NCI-H82 treated with DMSO at 0.1 percent for 48 hours (cell line): ENCODE measurements at regions not wholly inside any gene's neighbourhood (a gene's known extent, or its start where the extent isn't known, plus 50 kb on each side); places are given as distances from the start of the nearest gene placed in this dataset.
"Not testable (repeated sequence)": the region's sequence is repeated elsewhere in the genome, so short reads cannot be mapped to it uniquely, and the experiment has no call there.

Source experiments
- DNase-seq: peaks from one replicate; lab custom pipeline; 2025; ENCODE audit not compliant: unreplicated experiment; lab: John Stamatoyannopoulos, UW

DNA sequence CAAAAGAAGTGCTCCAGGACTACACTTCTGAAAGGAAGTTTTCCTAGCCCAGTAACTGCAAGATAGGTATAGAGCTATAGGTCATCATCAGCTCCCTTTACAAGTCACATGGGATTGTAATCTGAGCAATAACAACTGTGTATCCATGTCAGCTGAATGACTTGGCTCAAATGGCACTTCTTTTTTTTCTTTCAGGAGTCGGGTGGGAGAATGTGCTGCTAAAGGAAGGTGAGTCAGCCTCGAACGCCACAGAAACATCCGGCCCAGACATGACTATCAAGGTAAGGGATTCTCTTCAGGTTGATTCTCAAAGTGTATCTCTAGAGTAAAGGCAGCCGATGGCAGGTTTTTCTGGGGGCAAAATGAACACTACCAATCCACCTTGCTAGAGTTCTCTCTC, 192.2 kb downstream of the C9orf152 start:
- no peak for DNase-seq

- DNase-seq = no peak
These were observed 191.6 kb downstream of the C9orf152 start for GRCh38 chr9:110016340-110016739.

- not testable (repeated sequence) for DNase-seq
These were observed 187.7 kb downstream of the C9orf152 start for GRCh38 chr9:110020216-110020615.

GRCh38 chr9:110021891-110022290, 186.1 kb downstream of the C9orf152 start:
- DNase-seq = no peak

DNA sequence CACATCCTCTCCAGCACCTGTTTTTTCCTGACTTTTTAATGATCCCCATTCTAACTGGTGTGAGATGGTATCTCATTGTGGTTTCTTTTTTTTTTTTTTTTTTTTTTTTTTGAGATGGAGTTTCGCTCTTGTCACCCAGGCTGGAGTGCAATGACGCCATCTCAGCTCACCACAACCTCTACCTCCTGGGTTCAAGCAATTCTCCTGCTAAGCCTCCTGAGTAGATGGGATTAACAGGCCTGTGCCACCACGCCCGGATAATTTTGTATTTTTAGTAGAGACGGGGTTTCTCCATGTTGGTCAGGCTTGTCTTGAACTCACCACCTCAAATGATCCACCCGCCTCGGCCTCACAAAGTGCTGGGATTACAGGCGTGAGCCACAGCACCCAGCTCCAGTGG, 184.7 kb downstream of the C9orf152 start:
- not testable (repeated sequence) for DNase-seq

GRCh38 chr9:110025551-110026170, 182.3 kb downstream of the C9orf152 start:
- no peak for DNase-seq

GRCh38 chr9:110027671-110028081, 180.3 kb downstream of the C9orf152 start:
- DNase-seq = no peak

GRCh38 chr9:110028271-110028670, 179.7 kb downstream of the C9orf152 start:
- DNase-seq = no peak

GRCh38 chr9:110028676-110029075, 179.3 kb downstream of the C9orf152 start:
- no peak for DNase-seq

DNA sequence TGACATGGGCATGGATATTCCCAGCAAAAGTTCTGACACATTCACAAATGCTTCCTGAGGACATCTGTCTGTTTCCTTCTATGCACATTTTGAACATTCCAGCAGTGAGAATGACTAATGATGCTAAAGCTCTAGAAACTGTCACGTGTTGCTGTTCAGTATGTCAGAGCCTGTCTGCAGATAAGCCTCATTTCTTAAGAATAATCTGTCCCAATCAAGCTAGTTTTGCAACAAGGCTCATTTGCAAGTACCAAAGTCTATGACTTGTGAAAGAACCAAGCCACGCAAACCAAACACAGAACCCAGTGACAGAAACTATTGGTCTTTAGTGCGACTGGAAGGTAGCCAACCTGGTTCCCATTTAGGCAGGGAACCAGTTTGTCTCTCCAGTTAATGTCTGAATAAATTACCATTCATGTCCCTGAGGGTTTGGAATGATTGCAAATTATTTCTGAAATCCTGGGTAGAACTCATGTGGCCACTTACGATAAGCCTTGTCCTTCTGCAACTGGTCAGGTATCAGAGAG, 178.5 kb downstream of the C9orf152 start:
- no peak for DNase-seq

- DNase-seq = no peak
These were observed 177.9 kb downstream of the C9orf152 start for GRCh38 chr9:110029956-110030480.

- DNase-seq = no peak
These were observed 177.3 kb downstream of the C9orf152 start for GRCh38 chr9:110030632-110031031.

DNA sequence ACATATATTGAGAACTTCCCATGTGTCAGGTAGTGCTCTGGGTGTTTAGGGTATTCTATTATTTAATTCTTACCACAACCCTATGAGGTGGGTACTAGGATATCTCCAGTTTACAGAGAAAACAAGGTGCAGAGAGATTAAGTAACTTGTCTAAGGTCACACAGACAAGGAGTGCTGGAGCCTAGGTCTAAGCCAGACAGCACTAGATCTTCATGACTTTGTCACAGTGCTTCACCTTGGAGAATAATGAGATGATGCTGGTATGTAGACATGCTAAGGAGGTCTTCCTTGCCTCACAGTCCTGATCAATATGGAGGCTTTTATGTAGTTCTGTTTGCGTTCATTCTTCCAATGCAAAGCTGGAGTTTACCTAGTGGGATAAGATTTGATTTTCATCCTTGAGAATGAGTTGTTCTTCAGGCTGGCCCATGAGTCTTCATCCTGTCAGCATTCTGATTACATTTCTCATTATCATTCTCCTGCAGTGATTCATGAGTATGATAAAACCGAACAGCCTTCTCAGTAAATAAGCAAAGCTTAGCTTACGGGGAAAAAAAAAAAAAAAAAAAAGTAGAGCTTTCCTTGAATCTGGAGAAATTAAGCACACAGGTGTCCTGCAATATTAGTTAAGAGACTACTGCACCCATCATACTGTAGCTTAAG, 176.3 kb downstream of the C9orf152 start:
- DNase-seq = no peak

DNA sequence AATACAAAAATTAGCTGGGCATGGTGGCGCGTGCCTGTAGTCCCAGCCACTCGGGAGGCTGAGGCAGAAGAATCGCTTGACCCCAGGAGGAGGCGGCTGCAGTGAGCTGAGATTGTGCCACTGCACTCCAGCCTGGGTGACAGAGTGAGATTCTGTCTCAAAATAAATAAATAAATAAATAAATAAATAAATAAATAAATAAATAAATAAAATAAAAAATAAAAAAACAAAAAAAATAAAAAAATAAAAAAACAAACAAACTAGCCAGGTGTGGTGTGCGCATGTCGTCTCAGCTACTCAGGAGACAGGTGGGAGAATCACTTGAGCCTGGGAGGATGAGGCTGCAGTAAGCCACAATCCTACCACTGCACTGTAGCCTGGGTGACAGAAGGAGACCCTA, 175.4 kb downstream of the C9orf152 start:
- not testable (repeated sequence) for DNase-seq

DNA sequence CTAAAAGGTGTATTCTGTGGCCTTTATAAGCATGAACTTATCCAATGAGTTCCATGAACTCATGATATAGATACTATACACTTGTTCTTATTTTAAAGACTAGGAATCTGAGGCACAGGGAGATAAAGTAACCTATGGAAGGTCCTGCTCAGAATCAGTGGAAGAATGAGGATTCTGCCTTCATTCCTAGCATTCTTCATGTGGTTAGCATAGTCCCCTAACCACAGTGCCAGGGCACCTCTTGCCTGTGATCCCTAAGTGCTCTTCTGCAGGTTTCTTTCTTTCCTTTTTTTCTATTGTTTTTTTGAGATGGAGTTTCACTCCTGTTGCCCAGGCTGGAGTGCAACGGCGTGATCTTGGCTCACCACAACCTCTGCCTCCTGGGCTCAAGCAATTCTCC, 174.1 kb downstream of the C9orf152 start:
- DNase-seq = no peak

DNA sequence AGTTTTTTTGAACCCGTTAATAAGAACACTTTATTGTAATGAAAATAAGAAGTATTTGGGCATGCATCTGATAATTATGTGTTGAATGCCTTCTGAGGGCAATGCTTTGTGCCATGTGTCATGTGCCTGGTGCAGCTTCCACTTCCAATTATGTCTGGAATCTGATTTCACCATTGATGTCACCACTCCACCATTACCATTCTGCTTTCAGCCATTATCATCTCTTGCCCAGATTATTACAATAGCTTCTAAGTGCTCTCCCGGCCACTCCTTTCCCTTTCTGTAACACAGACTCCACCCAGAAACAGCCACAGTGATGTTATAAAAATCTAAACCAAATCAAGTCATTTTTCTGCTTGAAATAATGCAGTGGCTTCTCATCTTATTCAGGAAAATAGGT, 171.7 kb downstream of the C9orf152 start:
- no peak for DNase-seq

DNA sequence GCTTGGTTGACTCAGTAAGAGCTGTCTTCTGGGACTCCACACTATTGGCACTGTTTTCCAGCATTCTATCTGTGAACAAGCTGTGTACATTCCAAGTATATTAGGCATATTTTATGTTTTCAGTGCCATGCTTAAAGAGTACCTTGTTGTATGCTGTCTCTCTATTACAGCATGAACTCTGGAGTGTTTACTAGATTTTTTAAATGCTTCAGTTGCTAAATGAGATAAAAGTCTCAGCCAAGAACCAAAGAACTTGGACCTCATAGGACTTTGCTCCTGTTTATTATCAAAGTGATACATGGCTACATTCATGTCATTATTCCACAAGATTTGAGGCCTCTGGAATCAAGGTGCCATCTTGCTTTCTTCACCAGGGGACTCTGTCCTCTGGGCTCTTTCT, 167.2 kb downstream of the C9orf152 start:
- no peak for DNase-seq

- no peak for DNase-seq
These were observed 166.5 kb downstream of the C9orf152 start for GRCh38 chr9:110041452-110041851.

DNA sequence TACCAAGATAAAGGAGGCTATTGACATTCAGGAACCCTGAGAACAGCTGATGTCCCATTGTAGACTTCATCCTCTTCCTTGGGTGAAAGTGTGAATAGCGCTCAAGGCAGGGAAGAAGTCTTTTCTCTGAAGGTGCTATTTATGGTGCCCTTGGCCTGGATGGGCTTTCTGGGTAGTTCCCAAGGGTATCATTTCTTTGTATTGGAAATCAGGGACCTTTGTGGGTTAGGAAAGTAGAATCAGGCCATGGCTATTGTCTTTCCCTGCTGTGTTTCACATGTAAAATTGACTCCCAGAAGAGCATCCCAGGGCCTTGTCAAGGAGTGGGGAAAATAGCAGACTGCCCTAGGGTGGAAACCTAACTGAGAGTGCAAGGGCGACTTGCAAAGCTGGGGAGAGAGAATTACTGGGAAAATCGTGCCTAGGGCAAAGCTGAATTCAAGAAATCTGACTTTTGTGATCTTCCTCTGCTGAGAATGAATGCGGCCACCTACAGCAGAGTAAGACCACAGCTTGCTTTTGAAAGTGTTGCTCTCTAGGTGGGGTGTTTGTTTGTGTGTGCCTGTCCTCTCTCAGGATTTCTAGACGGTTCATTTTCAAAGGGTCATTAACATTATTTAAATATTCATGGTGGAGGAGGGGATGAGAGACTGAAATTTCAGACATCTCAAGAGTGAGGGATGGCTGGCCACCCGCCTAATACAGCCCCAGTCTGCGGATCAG, 160.6 kb downstream of the C9orf152 start:
- no peak for DNase-seq

- no peak for DNase-seq
These were observed 160.0 kb downstream of the C9orf152 start for GRCh38 chr9:110047955-110048402.

GRCh38 chr9:110048403-110048975, 159.5 kb downstream of the C9orf152 start:
- peak; percentile 15 for DNase-seq
